ENCODE measurements at regions not wholly inside any gene's neighbourhood (a gene's known extent, or its start where the extent isn't known, plus 50 kb on each side); places are given as distances from the start of the nearest gene placed in this dataset.

DNA sequence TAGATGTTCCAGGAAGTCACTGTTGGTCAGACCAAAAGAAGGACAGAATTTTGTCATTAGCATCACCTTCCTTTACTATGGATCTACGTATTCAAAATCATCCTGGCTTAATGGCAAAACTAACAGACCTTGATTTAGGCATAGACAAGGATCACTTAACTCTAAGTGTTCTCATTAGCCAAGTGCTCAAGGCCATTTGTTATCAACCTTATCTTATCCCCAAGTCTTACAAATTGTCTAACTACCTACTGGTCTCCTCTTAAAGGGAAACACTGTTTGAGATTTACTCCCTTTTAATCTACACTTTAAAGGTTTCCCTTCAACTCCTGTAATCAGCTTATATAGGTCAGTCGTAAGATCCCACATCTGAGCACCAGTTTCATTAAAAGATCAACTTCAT is 1197.5 kb upstream of the C9orf72 start:
- DNase-seq = no peak

DNA sequence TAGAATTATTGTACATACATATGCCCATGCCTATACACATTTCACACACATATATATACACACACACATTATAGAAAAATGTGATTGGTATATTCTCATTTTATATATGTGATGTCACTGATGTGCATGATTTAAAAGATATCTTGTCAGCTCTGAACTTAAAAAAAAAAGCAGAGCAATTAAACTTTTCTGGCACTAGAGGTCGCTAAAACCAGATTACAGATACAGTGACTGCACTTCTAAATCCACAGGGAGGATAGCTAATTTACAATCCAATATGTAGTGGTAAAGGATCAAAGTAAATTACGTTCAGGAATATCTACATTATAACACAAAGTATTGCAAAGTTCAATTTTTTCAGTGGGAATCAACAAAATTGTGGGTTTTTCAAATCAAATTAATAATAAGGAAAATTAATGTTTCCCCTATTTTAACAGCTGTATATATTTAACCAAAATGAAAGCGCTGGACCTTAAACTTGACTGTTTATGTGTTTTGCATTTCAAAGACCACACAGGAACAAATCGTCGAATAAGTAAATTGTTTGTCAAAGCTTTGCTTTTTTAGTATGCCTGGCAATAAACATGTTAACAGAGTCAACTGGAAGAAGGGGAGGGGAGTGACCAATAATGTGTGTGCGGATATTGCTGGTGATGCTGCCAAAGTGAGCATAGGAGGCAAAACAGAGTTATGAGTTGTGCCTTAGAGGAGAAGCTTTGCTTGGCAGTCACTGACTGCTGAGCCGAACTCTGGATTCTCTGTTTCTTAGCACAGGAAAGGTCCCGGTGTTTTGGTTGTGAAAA is 1201.4 kb upstream of the C9orf72 start:
- no peak for DNase-seq

DNA sequence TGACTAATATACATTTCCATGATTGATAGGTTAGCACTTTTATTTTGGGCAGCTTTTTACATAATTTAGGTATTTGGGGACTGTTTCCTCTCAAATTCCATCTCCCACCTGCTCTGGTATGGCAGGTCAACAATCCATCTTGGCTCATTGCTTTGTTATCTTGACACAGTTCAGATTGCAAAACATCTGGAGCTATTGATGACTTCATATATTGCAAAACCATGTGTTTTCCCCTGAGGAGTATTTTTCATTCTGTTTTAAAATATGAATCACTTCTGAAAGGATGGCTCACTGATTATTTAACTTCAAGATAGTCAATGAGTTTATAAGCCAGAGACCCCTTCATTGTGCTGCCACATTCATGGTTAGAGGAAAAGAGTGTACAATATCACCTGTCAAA is 1206.0 kb upstream of the C9orf72 start:
- DNase-seq = no peak

DNA sequence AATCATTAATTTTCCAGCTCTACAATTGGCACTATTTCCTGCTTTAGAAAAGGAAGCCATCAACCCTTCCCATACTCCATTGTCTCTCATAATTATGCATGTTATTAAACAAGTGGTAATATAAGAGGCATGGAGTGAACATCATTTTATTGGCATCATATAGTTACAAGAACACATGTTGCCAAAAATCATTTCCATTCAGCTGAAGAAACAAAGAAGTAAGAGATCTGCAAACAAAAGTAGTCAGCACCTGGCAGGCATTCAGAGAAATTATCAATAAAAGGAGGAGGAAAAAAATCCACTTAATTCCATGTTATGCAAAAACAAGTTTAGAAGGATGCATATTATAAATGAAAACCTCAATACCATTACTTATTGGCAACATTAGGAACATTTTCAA is 1208.2 kb upstream of the C9orf72 start:
- no peak for DNase-seq

DNA sequence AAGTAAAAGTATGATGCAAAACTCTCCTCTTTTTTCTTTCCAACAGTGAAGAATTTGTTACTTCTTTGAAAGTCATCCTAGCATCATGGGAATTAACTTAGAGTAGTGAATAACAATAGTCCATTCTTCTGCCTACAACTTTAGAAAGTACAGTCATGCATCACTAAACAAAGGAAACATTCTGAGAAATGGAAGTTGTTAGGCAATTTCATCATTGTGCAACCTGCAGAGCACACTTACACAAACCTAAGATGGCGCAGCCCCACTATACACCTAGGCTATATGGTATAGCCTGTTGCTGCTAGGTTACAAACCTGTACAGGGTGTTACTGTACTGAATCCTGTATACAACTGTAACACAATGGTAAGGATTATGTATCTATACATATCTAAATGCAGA is 1209.3 kb upstream of the C9orf72 start:
- no peak for DNase-seq

DNA sequence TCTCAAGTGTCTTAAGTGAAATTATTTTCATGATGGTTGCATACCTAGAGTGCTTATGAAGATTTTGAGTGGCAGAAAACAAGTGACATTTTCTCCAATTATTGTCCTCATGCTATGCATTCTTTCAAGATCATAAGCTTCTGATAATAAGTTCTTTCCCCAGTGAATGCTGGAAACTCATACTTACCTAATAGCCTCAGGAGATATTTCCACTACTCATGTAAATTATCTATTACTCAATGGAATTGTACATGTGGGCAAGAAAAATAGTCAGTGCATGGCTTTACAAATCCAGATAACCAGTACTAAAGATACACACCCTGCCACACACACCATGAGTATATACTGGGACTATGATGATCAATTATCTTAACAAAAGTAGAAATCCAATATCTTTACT is 1219.4 kb upstream of the C9orf72 start:
- no peak for DNase-seq

DNA sequence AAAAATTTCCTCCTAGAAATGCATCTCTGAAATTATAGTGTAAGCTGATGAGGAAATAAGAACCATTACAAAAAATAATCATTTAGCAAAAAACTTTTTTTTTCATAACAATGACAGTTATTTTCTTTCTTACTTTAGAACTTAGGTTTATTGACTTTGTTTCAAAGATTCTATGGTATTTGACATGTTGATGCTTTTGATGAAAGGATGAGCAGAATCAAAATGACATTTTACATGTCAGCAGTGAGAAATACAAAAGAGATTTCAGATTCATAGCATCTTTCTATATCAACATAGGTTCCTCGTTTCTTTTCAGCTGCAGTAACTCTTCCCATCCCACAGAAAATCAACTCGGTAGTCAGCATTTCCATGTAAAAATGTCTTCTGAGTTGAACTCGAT is 1226.6 kb upstream of the C9orf72 start:
- DNase-seq = no peak

DNA sequence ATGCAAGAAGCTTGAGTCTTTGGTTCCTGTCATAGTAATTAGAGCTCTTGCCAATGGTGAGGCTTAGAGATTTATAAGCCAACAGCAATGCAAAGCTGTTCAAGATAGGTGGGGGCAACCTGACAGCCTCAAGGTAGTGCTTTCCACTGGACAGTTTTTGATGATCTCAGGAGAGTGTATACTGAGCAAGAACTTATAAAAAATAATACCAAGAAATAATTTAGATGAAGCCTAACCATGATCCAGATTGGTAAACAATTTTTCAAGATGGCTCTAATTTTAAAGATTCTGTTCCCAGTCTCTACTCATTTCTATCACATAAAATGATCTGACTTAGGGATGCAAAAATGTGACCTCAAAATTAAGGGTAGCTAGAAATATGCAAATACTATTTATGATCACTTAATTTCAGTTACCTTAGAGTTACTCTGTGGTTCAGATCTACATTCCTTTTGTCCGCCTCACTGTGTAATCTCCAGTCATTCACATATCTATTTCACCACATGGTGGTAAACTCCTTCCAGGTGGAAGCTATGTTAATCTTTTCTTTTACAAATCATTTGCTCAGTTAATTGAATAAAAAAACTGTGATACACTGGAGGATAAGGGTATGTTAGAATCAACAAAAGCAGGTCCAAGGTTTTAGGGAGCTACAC is 1228.0 kb upstream of the C9orf72 start:
- DNase-seq = no peak

DNA sequence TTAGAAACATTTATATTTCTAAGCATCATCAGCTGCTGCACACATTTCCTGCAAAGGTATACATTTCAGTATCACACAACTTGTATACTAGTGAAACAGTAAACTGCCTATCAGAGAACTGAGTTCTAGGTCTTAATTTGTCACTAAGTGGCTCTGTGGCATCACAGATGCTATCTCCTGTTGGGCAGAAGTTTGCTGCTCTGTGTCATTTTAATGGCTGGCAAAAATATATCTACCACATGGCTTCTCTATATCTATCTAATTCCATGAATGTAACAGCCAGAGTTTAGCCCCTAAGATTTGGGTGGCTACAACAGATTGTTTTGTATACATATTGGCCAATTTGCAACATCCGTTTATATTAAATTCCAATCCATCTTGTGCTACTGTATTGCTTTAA is 1231.9 kb upstream of the C9orf72 start:
- no peak for DNase-seq

DNA sequence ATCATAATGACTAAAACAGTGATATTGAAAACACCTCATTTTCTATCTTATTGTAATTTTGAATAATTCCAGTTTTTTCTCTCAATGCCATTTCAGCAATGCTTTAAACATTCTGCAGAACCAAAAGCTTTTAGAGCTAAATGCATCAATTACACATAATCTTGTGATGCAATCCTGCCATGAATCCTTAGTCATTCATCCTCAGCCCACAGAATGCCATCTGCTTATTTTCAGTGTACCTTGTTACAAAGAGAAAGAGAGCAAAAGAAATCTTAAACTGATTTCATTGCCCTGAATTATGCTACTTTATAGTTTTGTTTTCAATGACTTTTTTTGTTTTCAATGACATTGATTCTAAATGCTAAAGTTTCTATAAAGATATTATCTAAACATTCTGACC is 1234.8 kb upstream of the C9orf72 start:
- no peak for DNase-seq

DNA sequence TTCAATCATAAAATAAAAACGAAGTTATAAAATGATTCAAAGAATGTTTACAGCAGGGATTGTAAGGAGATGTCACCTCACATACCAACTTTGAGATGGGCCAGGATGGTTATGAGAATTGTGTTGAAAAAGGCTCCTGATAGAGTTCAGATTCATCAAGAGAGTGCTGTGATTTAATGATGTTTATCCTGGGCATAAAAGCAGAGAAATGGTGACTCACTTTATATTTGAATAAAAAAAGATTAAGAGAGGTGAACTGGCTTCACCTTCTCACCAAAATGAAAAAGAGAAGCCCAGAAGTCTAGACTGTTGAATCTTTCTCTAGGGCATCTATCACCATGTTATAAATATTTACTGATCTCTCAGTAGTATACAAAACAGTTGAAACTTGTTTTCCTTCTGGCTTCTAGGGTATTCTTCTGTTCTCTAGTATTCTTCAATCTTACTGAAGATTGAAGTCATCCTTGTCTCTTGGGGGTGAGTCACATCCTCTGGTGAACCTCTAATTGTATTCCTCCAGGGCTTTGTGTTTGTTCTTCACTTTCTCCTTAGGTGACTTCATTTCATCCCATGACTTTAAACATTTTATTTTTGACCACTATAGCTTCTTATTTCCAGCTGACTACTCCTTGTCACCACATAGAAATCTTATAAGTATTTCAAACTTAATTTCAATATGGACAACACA is 1237.3 kb upstream of the C9orf72 start:
- DNase-seq = no peak

DNA sequence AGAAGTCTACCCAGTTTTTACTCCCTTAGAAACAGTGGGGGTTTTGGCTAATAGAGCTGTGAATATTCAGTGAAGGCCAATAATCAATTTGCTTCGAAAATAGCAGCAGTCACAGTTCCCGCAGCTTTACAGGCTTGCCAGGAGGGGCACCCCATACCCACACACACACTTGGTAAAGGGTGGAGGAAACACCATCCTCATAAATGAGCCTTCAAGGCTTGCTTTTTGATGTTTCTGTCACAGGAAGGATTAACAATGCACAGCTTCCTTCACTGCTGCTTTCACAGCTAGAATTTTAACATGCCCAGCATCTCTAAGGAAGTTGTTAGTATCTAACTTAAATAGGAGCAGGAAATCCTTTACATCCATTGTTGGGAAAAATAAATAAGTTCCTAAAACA is 1247.5 kb upstream of the C9orf72 start:
- DNase-seq = no peak

DNA sequence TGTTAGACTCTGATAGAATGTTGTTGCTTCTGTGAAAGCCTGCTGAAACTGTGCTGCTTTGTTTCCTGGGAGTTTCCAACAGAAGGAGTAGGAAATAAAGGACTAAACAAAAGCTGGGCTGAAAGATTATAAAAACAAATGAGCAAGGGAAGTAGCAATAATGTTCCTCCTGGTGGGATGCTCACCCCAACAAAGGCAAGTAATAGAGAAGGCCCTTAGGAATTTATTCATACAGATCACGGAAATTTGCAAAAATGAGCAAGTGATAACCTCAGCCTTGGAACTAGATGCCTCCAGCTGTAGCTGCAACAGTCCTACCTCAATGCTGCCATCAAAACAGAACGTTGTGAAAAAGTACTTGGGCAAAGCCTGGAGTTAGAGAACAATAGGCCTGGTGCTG is 1248.0 kb upstream of the C9orf72 start:
- no peak for DNase-seq

DNA sequence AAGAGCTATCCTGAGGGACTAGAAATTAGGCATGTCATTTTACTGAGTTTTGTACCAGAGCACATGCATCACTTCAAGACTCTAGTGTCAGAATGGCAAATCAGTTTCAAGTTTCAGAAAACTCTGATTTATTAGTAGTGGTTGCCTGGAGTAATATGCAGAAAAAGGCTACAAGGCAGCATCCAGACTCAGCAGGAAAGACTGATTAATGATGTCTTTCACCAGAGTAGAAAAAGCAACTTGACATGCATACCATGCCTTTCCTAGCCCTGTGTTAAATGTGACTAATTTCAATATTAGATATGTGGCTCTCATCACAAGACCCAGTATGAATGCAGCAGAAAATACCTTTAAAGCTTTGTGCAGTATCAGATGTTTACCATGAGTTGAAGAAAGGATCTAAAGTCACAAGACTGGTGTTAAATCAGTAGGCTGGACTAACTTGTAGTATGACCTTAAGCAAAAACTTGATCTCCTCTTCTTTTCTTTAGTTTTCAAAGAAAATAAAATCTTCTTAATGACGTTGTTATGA is 1251.2 kb upstream of the C9orf72 start:
- no peak for DNase-seq

DNA sequence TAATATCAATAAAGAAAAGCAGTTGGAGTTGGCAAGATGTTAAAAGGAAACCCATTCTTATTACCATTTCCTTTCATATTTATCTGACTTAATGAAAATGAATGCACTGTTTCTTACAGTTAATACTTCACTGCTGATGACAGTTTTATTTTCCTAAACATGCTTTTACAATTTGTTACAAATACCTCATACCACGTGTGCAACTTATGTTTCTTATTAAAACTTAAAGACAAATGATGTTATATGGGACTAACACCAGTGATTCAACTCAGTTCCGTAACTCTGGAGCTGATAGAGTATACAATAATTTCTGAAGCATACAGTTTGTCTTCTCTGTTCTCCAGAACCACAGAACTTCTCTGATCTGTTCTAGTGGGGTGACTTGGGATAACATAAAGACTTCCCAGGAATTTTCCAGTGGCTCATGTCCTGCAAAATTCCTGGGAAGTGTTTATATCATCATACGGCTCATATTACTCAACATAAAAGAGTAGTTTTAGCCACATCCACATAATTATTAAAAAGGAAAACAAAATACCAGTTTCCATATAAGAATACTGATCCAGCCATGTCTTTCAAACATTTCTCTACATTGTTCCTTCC is 1259.0 kb upstream of the C9orf72 start:
- no peak for DNase-seq

DNA sequence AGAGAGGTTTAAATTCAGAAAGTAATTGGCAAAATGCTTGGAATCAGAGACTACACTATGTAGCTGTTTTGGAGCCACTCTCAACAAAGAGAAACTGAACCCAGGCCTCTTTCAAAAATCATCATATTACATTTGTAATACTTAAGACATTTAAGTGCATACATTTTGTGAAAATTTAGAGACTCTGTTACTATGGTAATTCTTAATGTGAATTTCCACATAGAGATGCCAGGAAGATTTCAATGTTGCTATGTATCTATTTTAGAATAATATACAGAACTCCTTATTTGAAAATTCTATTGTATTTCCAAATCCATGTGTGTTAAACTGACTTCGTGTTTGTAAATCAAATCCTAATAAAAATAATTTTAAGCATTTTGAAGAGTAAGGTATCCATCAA is 1260.9 kb upstream of the C9orf72 start:
- no peak for DNase-seq

DNA sequence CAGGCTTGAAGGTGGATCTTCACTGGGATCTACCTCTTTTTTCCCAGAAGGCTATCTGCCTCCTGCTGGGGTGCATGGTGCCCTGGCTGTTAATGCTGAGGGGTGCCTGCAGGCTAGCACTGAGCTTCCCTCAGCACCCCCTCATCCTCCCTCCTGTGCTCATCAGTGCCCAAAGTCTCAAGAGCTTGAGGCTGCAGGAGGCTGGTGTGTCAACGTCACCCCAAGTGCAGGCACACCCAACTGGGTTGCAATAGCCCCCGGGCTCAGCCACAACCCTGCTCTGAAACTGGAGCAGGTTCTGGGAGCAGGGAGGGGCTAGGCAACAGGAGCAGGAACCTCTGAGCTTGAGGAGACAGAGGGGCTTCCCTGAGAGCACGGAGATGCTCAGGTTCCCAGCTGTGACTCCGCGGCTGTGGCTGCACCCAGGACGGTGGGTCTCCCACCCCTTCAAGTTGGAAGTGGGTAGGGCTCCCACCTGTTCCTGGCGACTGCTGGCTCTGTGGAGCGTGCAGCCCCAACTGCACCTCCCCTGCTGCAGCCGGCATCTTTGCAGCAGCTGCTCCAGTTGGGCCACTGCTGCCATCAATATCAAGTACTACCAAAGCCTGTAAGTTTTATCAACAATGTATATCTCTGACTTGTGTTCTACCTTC is 1266.6 kb upstream of the C9orf72 start:
- no peak for DNase-seq

DNA sequence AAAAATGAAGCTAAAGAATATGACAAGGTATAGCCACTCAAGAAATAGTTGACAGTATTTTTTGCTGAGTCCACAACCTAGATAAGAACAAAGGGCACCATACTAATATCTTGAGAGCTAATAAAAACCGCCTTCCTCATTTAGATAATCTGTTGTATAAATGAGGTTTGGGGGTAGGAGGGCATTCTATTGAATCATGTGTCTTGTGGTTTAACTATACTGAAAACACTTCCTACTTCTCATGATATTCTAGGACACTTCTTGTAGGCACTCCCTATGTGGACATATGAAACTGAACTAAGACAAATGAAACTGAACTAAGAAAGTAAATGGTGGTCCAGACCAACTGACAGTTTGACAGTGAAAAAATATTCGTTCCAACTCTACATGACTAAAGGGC is 1268.5 kb upstream of the C9orf72 start:
- no peak for DNase-seq

DNA sequence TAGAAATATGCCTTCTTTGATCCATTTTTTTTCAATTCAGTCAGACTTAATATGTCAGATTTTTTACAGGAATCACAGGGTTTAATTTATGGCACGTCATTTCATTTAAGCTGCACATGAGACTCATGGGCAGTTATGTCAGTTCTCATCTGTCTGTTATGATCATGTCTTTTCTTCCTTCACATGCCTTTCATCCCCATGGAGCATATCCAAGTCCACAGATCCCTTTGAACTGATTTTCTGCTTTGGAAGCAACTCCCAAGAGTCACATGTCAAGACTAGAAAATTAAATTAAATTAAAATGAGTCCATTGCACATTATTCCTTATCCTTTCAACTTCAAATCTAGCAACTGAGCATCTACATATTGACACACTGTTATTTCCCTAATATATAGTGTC is 1274.0 kb upstream of the C9orf72 start:
- DNase-seq = no peak

DNA sequence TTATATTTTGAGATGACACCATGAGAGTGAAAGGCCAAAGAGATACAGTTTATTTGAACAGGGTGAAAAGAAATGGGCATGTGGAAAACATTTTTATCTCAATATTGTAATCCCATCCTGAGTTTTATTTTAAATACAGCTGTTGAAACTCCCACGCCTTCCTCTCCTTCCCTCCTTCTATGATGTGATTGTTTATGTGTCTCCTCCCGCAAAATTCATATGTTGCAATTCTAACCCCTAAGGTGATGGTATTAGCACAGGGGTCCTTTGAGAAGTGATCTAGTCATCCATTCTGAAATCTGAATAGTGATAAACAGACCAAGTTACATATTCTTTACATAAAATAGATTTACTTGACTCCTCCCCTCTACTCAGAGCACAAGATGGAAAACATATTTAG is 1275.4 kb upstream of the C9orf72 start:
- no peak for DNase-seq

DNA sequence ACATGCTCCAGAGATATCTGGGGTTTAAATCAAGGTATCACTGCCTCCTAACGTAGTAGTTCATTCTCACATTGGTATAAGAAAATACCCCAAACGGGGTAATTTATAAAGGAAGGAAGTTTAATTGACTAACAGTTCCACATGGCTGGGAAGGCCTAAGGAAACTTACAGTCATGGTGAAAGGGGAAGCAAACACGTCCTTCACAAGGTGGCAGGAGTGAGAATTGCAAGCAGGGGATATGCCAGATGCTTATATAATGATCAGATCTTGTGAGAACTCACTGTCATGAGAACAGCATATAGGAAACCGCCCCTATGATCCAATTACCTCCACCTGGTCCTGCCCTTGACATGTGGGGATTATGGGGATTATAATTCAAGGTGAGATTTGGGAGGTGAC is 1280.2 kb upstream of the C9orf72 start:
- no peak for DNase-seq

DNA sequence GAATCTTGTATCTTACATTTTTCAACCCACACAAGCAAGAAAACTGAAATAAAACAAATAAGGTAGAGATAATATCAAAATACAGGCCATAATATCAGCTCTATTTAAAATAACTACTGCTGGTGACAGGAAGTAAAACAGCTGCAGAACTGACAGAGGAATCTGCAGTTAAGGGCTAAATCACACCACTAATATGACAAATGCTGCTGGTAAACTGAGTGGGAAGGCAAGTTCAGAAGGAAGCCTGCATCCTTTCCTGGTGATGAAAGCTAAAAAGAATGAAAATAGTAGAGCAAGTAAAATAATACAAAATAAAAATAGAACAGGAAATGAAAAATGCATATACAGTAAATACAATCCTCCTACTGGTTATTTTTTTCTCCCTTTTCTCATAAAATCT is 1293.7 kb upstream of the C9orf72 start:
- DNase-seq = no peak
